KMS-11 (cell line): ENCODE measurements at regions not wholly inside any gene's neighbourhood (a gene's known extent, or its start where the extent isn't known, plus 50 kb on each side); places are given as distances from the start of the nearest gene placed in this dataset.
"Not testable (repeated sequence)": the region's sequence is repeated elsewhere in the genome, so short reads cannot be mapped to it uniquely, and the experiment has no call there.

ENCODE experiments used
- H2AFZ ChIP-seq: fragments of 200-600 bp; sonication (generic); 2 replicates; pipeline ENCODE4 v1.6.1; 2016; ENCODE audit warnings: antibody characterized with exemption, mixed run types, low read depth
- H3K27ac ChIP-seq: fragments of 200-600 bp; sonication (generic); 2 replicates; pipeline ENCODE4 v1.6.1; 2016; ENCODE audit warnings: mild to moderate bottlenecking, mixed run types
- H3K27me3 ChIP-seq: fragments of 200-600 bp; sonication (generic); 2 replicates; pipeline ENCODE4 v1.6.1; 2017; ENCODE audit warnings: mild to moderate bottlenecking, low read depth, mixed run types, moderate library complexity; ENCODE audit not compliant: insufficient read depth
- H3K36me3 ChIP-seq: fragments of 200-600 bp; sonication (generic); 2 replicates; pipeline ENCODE4 v1.6.1; 2017; ENCODE audit warnings: mild to moderate bottlenecking, mixed run types; ENCODE audit not compliant: insufficient read depth
- H3K4me1 ChIP-seq: fragments of 200-600 bp; sonication (generic); 2 replicates; pipeline ENCODE4 v1.6.1; 2016; ENCODE audit warnings: mild to moderate bottlenecking, low read depth, mixed run types; ENCODE audit not compliant: poor library complexity, severe bottlenecking
- H3K4me2 ChIP-seq: fragments of 200-600 bp; sonication (generic); 2 replicates; pipeline ENCODE4 v1.7.0; 2016; ENCODE audit warnings: mild to moderate bottlenecking, mixed run types
- H3K4me3 ChIP-seq: fragments of 200-600 bp; sonication (generic); IDR thresholded peaks from 2 replicates; pipeline ENCODE4 v1.6.1; 2017; ENCODE audit warnings: low read depth, low read length, mixed read lengths; ENCODE audit not compliant: insufficient read depth
- H3K79me2 ChIP-seq: fragments of 200-600 bp; sonication (generic); 2 replicates; pipeline ENCODE4 v1.6.1; 2016; ENCODE audit warnings: low read depth, mixed run types; ENCODE audit not compliant: insufficient read depth
- H3K9ac ChIP-seq: fragments of 200-600 bp; sonication (generic); 2 replicates; pipeline ENCODE4 v1.6.1; 2016; ENCODE audit warnings: mild to moderate bottlenecking, mixed run types
- H4K20me1 ChIP-seq: fragments of 200-600 bp; sonication (generic); 2 replicates; pipeline ENCODE4 v1.6.1; 2016; ENCODE audit warnings: mild to moderate bottlenecking, mixed run types; ENCODE audit not compliant: insufficient read depth
- CTCF ChIP-seq: fragments of 200-600 bp; sonication (generic); conservative IDR thresholded peaks from 2 replicates; pipeline ENCODE4 v1.6.1; 2017; ENCODE audit warnings: low read depth, mild to moderate bottlenecking, antibody characterized with exemption, low read length, moderate library complexity, mixed read lengths

DNA sequence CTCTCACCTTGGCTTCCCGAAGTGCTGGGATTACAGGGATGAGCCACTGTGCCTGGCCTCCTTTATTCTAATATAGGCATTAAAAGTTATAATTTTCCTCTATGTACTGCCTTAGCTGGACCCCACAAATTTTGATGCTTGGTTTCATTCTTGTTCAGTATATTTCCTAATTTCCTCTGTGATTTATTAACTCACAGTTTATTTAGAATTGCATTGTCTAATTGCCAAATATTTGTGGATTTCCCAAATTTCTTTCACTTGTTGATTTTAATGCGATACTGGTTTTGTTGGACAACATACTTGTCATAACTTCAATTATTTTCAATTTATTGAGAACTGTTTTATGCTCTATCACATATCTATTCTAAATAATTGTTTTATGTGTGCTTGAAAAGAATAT is 366.0 kb downstream of the OMA1 start:
- Histone ChIP-seq H3K9ac (no peak overlapping the region), H3K4me3 (no peak overlapping the region), H3K4me1 (no peaks in the 10 kb centered on the region), H3K4me2 (no peak overlapping the region), H3K36me3 (no peaks in the 10 kb centered on the region), H2AFZ (no peak overlapping the region), H4K20me1 (no peaks in the 10 kb centered on the region), H3K79me2 (no peaks in the 10 kb centered on the region), H3K27me3 (no peaks in the 10 kb centered on the region), H3K27ac (no peak overlapping the region)
- TF ChIP-seq CTCF = no peak

- H3K27me3 ChIP-seq, H3K79me2 ChIP-seq, H2AFZ ChIP-seq, H3K9ac ChIP-seq, H3K4me3 ChIP-seq, H4K20me1 ChIP-seq, H3K4me1 ChIP-seq, H3K27ac ChIP-seq, H3K36me3 ChIP-seq, H3K4me2 ChIP-seq: not testable (repeated sequence)
Observed at GRCh38 chr1:58169160-58169559, 377.4 kb downstream of the OMA1 start.

DNA sequence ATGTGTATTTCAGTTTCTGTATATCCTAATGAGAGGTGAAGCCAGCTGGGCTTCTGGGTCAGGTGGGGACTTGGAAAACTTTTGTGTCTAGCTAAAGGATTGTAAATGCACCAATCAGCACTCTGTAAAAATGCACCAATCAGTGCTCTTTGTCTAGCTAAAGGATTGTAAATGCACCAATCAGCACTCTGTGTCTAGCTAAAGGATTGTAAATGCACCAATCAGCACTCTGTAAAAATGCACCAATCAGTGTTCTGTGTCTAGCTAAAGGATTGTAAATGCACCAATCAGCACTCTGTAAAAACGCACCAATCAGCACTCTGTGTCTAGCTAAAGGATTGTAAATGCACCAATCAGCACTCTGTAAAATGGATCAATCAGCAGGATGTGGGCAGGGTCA is 379.4 kb downstream of the OMA1 start:
- H4K20me1 ChIP-seq, H2AFZ ChIP-seq, H3K9ac ChIP-seq, H3K4me2 ChIP-seq, H3K27ac ChIP-seq, H3K4me1 ChIP-seq, H3K4me3 ChIP-seq, H3K79me2 ChIP-seq, H3K27me3 ChIP-seq, H3K36me3 ChIP-seq: not testable (repeated sequence)

DNA sequence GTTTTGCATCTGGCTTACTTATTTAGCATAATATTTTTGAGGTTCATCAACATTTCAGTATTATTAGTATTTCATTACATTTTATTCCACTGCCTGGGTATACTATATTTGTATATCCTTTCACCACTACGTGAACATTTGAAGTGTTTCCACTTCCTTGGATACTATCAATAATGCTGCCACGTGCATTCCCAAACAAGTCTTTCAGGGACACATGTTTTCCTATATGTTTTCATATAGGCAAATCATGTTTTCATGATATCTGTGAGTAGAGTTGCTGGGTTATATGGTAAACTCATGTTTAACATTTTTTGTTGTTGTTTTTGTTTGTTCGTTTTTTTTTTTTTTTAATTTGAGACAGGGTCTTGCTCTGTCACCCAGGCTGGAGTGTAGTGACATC is 380.1 kb downstream of the OMA1 start:
- no peak overlapping the region for H3K9ac ChIP-seq
- no peaks in the 10 kb centered on the region for H3K79me2 ChIP-seq
- no peaks in the 10 kb centered on the region for H3K27me3 ChIP-seq
- H4K20me1 ChIP-seq = no peaks in the 10 kb centered on the region
- H3K27ac ChIP-seq = no peak overlapping the region
- no peaks in the 10 kb centered on the region for H3K4me1 ChIP-seq
- H3K4me3 ChIP-seq = no peak overlapping the region
- no peaks in the 10 kb centered on the region for H3K36me3 ChIP-seq
- no peak overlapping the region for H2AFZ ChIP-seq
- H3K4me2 ChIP-seq = no peak overlapping the region
- TF ChIP-seq CTCF = no peak

DNA sequence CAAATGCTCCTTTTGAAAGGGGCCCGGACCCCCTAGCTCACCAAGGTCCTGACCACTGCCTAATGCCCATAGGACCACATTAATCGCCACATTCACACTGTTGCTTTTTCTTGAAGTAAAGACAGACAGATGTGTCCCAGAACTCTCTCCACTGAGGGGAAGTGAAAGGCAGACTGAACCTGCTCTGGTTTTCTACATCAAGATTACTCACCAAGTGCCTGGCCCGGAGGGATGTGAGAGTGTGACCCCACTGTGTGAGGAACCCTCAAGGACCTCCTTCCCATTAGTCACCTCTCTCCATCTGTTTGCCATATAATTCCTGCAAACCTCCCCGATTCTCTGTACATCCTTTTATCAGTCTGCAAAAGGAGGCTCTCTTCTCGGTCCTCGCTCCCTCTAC is 381.5 kb downstream of the OMA1 start:
- Histone ChIP-seq H3K27ac (no peak overlapping the region), H3K4me3 (no peak overlapping the region), H3K9ac (no peak overlapping the region), H3K27me3 (no peaks in the 10 kb centered on the region), H3K36me3 (no peaks in the 10 kb centered on the region), H3K4me2 (no peak overlapping the region), H3K79me2 (no peaks in the 10 kb centered on the region), H3K4me1 (no peaks in the 10 kb centered on the region), H2AFZ (no peak overlapping the region), H4K20me1 (no peaks in the 10 kb centered on the region)
- no peak for TF ChIP-seq CTCF
